DND-41 (cell line): ENCODE measurements at regions not wholly inside any gene's neighbourhood (a gene's known extent, or its start where the extent isn't known, plus 50 kb on each side); places are given as distances from the start of the nearest gene placed in this dataset.

Source experiments
- EZH2 ChIP-seq: IDR thresholded peaks from 3 replicates; pipeline ENCODE4 v1.6.1; 2012; ENCODE audit warnings: borderline replicate concordance, low read depth, mild to moderate bottlenecking, moderate library complexity, low read length, inconsistent platforms; ENCODE audit not compliant: severe bottlenecking
- TF ChIP-seq, protein P1 (sequence below): IDR thresholded peaks from 2 replicates; pipeline ENCODE4 v1.5.1; 2012; ENCODE audit warnings: borderline replicate concordance, low read length, moderate library complexity, mild to moderate bottlenecking; ENCODE audit not compliant: poor library complexity, severe bottlenecking; ENCODE audit errors: extremely low read depth

- TF ChIP-seq, protein P1, sequence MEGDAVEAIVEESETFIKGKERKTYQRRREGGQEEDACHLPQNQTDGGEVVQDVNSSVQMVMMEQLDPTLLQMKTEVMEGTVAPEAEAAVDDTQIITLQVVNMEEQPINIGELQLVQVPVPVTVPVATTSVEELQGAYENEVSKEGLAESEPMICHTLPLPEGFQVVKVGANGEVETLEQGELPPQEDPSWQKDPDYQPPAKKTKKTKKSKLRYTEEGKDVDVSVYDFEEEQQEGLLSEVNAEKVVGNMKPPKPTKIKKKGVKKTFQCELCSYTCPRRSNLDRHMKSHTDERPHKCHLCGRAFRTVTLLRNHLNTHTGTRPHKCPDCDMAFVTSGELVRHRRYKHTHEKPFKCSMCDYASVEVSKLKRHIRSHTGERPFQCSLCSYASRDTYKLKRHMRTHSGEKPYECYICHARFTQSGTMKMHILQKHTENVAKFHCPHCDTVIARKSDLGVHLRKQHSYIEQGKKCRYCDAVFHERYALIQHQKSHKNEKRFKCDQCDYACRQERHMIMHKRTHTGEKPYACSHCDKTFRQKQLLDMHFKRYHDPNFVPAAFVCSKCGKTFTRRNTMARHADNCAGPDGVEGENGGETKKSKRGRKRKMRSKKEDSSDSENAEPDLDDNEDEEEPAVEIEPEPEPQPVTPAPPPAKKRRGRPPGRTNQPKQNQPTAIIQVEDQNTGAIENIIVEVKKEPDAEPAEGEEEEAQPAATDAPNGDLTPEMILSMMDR, result no peak
- TF ChIP-seq EZH2, result no peak
Measured at GRCh38 chr7:49091089-49091488, 166.7 kb downstream of the CDC14C start.
